Astrocyte (in vitro differentiated cells and primary cell): ENCODE measurements at regions not wholly inside any gene's neighbourhood (a gene's known extent, or its start where the extent isn't known, plus 50 kb on each side); places are given as distances from the start of the nearest gene placed in this dataset.

ENCODE experiments used
- CTCF ChIP-seq: IDR thresholded peaks from 2 replicates; pipeline ENCODE4 v1.5.1; 2011; ENCODE audit warnings: low read depth, mild to moderate bottlenecking, inconsistent platforms, low read length, moderate library complexity; ENCODE audit not compliant: insufficient read depth
- EZH2 ChIP-seq: IDR thresholded peaks from 2 replicates; pipeline ENCODE4 v1.6.1; 2012; ENCODE audit warnings: mild to moderate bottlenecking, low read length, inconsistent platforms; ENCODE audit not compliant: insufficient read depth

GRCh38 chr14:84579292-84579691 lies 950.7 kb upstream of the FLRT2 start:
- TF ChIP-seq EZH2 = no peak
- TF ChIP-seq CTCF = no peak
